NOMO-1 treated with dmso at 0.1 percent for 144 hours (cell line): ENCODE measurements at regions not wholly inside any gene's neighbourhood (a gene's known extent, or its start where the extent isn't known, plus 50 kb on each side); places are given as distances from the start of the nearest gene placed in this dataset.
"Not testable (repeated sequence)": the region's sequence is repeated elsewhere in the genome, so short reads cannot be mapped to it uniquely, and the experiment has no call there.

ENCODE experiments used
- DNase-seq: peaks from one replicate; lab custom pipeline; 2025; ENCODE audit not compliant: unreplicated experiment; lab: John Stamatoyannopoulos, UW

DNA sequence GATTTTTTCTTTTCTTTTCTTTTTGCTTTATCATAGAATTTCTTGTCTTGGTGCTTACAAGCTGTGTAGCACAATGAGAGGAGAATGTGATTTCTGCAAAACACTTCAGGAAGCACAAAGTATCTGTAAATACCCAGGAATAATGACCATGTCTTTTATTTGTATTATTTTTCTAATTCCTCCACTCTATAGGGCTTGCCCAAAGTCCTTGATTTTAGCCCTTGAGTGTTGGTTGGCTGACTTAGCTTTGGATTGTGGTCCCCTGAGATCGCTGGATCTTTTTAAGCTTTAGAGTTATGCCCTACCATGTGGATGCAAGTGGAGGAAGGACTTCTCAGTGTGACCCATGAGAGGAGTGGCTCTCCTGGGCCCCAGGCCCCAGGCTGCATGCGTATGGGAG lies 52.2 kb downstream of the HOXC4 start:
- not testable (repeated sequence) for DNase-seq

- not testable (repeated sequence) for DNase-seq
Measured at GRCh38 chr12:54106252-54106651, 52.6 kb downstream of the HOXC4 start.

- not testable (repeated sequence) for DNase-seq
Measured at GRCh38 chr12:54106803-54107579, 53.4 kb downstream of the HOXC4 start.

DNA sequence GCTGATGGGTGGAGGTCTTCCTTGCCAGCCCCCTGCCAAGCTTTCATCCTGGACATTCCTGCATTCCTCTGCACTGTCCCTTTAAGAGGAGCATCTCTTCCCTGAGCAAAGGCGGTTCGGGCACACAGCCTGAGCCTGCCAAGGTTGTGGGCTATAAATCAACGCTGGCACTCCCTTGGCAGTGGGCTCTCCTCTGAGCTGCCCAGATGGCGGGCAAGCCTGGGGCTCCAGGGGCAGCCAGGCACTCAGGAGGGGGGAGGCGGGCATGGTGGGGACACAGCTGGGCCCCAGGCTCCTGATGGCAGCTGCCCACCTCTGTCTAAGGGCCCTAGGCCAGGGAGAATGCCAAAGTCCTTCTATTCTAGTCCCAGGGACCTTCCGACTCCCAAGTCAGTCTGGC lies 58.7 kb downstream of the HOXC4 start:
- not testable (repeated sequence) for DNase-seq

GRCh38 chr12:54116055-54116454 lies 62.4 kb downstream of the HOXC4 start:
- not testable (repeated sequence) for DNase-seq

- not testable (repeated sequence) for DNase-seq
Measured at GRCh38 chr12:54117392-54117791, 63.8 kb downstream of the HOXC4 start.

DNA sequence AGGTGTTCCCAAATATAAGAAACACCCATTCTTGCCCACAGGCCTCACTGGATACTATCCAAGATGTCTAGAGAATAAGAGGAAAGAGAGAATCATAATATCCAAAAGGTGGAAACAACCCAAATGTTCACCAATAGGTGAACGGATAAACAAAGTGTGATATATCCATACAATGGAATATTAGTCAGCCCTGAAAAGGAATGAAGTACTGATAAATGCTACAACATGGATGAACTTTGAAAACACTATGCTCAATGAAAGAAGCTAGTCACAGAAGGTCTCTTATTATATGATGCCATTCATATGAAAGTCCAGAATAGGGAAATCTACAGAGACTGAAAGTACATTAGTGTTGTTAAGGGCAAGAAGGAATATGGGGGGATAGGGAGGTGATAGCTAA lies 65.4 kb downstream of the HOXC4 start:
- not testable (repeated sequence) for DNase-seq

- not testable (repeated sequence) for DNase-seq
Measured at GRCh38 chr12:54123981-54124380, 64.8 kb downstream of the SMUG1 start.

- DNase-seq = not testable (repeated sequence)
Measured at GRCh38 chr12:54125708-54126028, 63.1 kb downstream of the SMUG1 start.

GRCh38 chr12:54126029-54126695 lies 62.6 kb downstream of the SMUG1 start:
- no peak for DNase-seq

- peak; percentile 11 for DNase-seq
Measured at GRCh38 chr12:54126696-54127537, 61.9 kb downstream of the SMUG1 start.

GRCh38 chr12:54127538-54128259 lies 61.1 kb downstream of the SMUG1 start:
- no peak for DNase-seq

GRCh38 chr12:54128416-54128815 lies 60.4 kb downstream of the SMUG1 start:
- DNase-seq = no peak

GRCh38 chr12:54129028-54129903 lies 59.5 kb downstream of the SMUG1 start:
- no peak for DNase-seq
